Hepatocyte (in vitro differentiated cells): ENCODE measurements at regions not wholly inside any gene's neighbourhood (a gene's known extent, or its start where the extent isn't known, plus 50 kb on each side); places are given as distances from the start of the nearest gene placed in this dataset.

Experiments
- CTCF ChIP-seq: fragments of 200-600 bp; sonication (generic); IDR thresholded peaks from 2 replicates; pipeline ENCODE4 v1.5.1; 2016; ENCODE audit warnings: antibody characterized with exemption, mild to moderate bottlenecking; ENCODE audit not compliant: poor library complexity
- EZH2 ChIP-seq: fragments of 200-600 bp; sonication (generic); IDR thresholded peaks from 2 replicates; pipeline ENCODE4 v1.6.1; 2016; ENCODE audit warnings: antibody characterized with exemption, mild to moderate bottlenecking, borderline replicate concordance
- EZH2phosphoT487 ChIP-seq: fragments of 200-600 bp; sonication (generic); IDR thresholded peaks from one replicate; pipeline ENCODE4 v1.6.1; 2018; ENCODE audit warnings: antibody characterized with exemption, mild to moderate bottlenecking, low read depth, moderate library complexity; ENCODE audit not compliant: unreplicated experiment, severe bottlenecking

- TF ChIP-seq CTCF (no peak), EZH2phosphoT487 (no peak), EZH2 (no peak)
Observed at GRCh38 chr7:68424658-68425297, 1173.5 kb upstream of the AUTS2 start.
